Neutrophil (primary cell): ENCODE measurements at regions not wholly inside any gene's neighbourhood (a gene's known extent, or its start where the extent isn't known, plus 50 kb on each side); places are given as distances from the start of the nearest gene placed in this dataset.

Source experiments
- H3K27ac ChIP-seq: fragments of 200-600 bp; sonication (generic); 2 replicates; pipeline ENCODE4 v1.5.1; 2016; ENCODE audit warnings: mild to moderate bottlenecking, moderate library complexity
- H3K27me3 ChIP-seq: fragments of 200-600 bp; sonication (generic); 2 replicates; pipeline ENCODE4 v1.6.0; 2016; ENCODE audit warnings: mild to moderate bottlenecking
- H3K36me3 ChIP-seq: fragments of 200-600 bp; sonication (generic); 2 replicates; pipeline ENCODE4 v1.5.1; 2017
- H3K4me1 ChIP-seq, 2 experiments: fragments of 200-600 bp in 1 of 2; sonication (generic) in 1 of 2; 1 replicate in 1 of 2; 2 replicates in 1 of 2; pipeline versions ENCODE4 v1.5.1 to v1.6.1; 2013 to 2016; ENCODE audit warnings: low read depth in 1 of 2, low read length in 1 of 2, mild to moderate bottlenecking in 1 of 2, moderate library complexity in 1 of 2; ENCODE audit not compliant: control insufficient read depth in 1 of 2, insufficient read depth in 1 of 2
- H3K4me3 ChIP-seq, 2 experiments: fragments of 200-600 bp in 1 of 2; sonication (generic) in 1 of 2; 1 replicate in 1 of 2; 2 replicates in 1 of 2; pipeline ENCODE4 v1.5.1; 2013 to 2016; ENCODE audit warnings: low read depth in 1 of 2, low read length in 1 of 2, mild to moderate bottlenecking in 1 of 2, moderate library complexity in 1 of 2
- H3K9me3 ChIP-seq: fragments of 200-600 bp; sonication (generic); 2 replicates; pipeline ENCODE4 v1.5.1; 2016
- CTCF ChIP-seq: fragments of 200-600 bp; sonication (generic); IDR thresholded peaks from 2 replicates; pipeline ENCODE4 v1.5.1; 2016; ENCODE audit warnings: antibody characterized with exemption

- Histone ChIP-seq H3K9me3 (no peaks in the 10 kb centered on the region), H3K36me3 (no peaks in the 10 kb centered on the region), H3K4me3 (no peak overlapping the region), H3K4me1 (no peaks in the 10 kb centered on the region), H3K27ac (no peak overlapping the region), H3K27me3 (no peaks in the 10 kb centered on the region)
- TF ChIP-seq CTCF, result no peak
These were observed 661.7 kb upstream of the AUTS2 start for GRCh38 chr7:68936471-68937035.

- no peaks in the 10 kb centered on the region for H3K4me1 ChIP-seq
These were observed 660.1 kb upstream of the AUTS2 start for GRCh38 chr7:68938151-68938550.

GRCh38 chr7:68943786-68944185 lies 654.5 kb upstream of the AUTS2 start:
- no peak for TF ChIP-seq CTCF
- H3K27ac ChIP-seq, result no peak overlapping the region
- H3K9me3 ChIP-seq, result no peaks in the 10 kb centered on the region
- H3K27me3 ChIP-seq, result no peaks in the 10 kb centered on the region
- no peaks in the 10 kb centered on the region for H3K36me3 ChIP-seq
- no peaks in the 10 kb centered on the region for H3K4me1 ChIP-seq
- H3K4me3 ChIP-seq, result no peak overlapping the region

More at GRCh38 chr7:68938151-68938550, 660.1 kb upstream of the AUTS2 start:
- H3K4me3 ChIP-seq, result no peak overlapping the region
- H3K27me3 ChIP-seq, result no peaks in the 10 kb centered on the region
- TF ChIP-seq CTCF, result no peak
- no peaks in the 10 kb centered on the region for H3K36me3 ChIP-seq
- H3K9me3 ChIP-seq, result no peaks in the 10 kb centered on the region
- no peak overlapping the region for H3K27ac ChIP-seq

GRCh38 chr7:68955656-68956055 lies 642.6 kb upstream of the AUTS2 start:
- no peak for TF ChIP-seq CTCF
- Histone ChIP-seq H3K36me3 (no peaks in the 10 kb centered on the region), H3K27me3 (no peaks in the 10 kb centered on the region), H3K27ac (no peak overlapping the region), H3K9me3 (no peaks in the 10 kb centered on the region), H3K4me3 (no peak overlapping the region), H3K4me1 (no peaks in the 10 kb centered on the region)

GRCh38 chr7:68958571-68958970 lies 639.7 kb upstream of the AUTS2 start:
- Histone ChIP-seq H3K4me3 (no peak overlapping the region), H3K36me3 (no peaks in the 10 kb centered on the region), H3K4me1 (no peaks in the 10 kb centered on the region), H3K27me3 (no peaks in the 10 kb centered on the region), H3K27ac (no peak overlapping the region), H3K9me3 (no peaks in the 10 kb centered on the region)
- no peak for TF ChIP-seq CTCF

GRCh38 chr7:68963552-68963951 lies 634.7 kb upstream of the AUTS2 start:
- H3K4me1 ChIP-seq, result no peaks in the 10 kb centered on the region
- H3K27ac ChIP-seq, result no peak overlapping the region
- H3K27me3 ChIP-seq, result no peaks in the 10 kb centered on the region
- H3K36me3 ChIP-seq, result no peaks in the 10 kb centered on the region
- H3K4me3 ChIP-seq, result no peak overlapping the region
- H3K9me3 ChIP-seq, result no peaks in the 10 kb centered on the region
- TF ChIP-seq CTCF, result no peak
